Stomach (tissue), 8 donors: ENCODE measurements at regions not wholly inside any gene's neighbourhood (a gene's known extent, or its start where the extent isn't known, plus 50 kb on each side); places are given as distances from the start of the nearest gene placed in this dataset.

Experiments used
- DNase-seq, 2 donors: peaks; one replicate each; pipeline versions ENCODE4 v3.0.0 to v3.0.0-alpha.2; 2013 to 2019
- H3K27ac ChIP-seq, 5 donors: fragments of 200-600 bp in 4 of 5; sonication (generic) in 4 of 5; one replicate each; pipeline ENCODE4 v1.5.1; 2013 to 2019; ENCODE audit warnings: mild to moderate bottlenecking in 1 of 5, moderate library complexity in 1 of 5
- H3K27me3 ChIP-seq, 3 donors: fragments of 200-600 bp; sonication (generic); one replicate each; pipeline ENCODE4 v1.5.1; 2017 to 2019; ENCODE audit warnings: mixed run types in 1 of 3
- H3K36me3 ChIP-seq, 4 donors: fragments of 200-600 bp; sonication (generic); 1 replicate in 3 of 4; 2 replicates in 1 of 4; pipeline ENCODE4 v1.5.1; 2016 to 2019
- H3K4me1 ChIP-seq, 4 donors: fragments of 200-600 bp; sonication (generic); one replicate each; pipeline ENCODE4 v1.5.1; 2016 to 2019
- H3K4me3 ChIP-seq, 4 donors: fragments of 200-600 bp; sonication (generic) in 3 of 4; one replicate each; pipeline ENCODE4 v1.5.1; 2016 to 2019; ENCODE audit warnings: mild to moderate bottlenecking in 1 of 4
- H3K9me3 ChIP-seq, 4 donors: fragments of 200-600 bp; sonication (generic); one replicate each; pipeline ENCODE4 v1.5.1; 2016 to 2019
- EP300 ChIP-seq: sonication (generic); formaldehyde crosslinking; IDR thresholded peaks from one replicate; pipeline ENCODE4 v1.6.1; 2017; ENCODE audit warnings: antibody characterized with exemption
- POLR2A ChIP-seq, 4 donors: fragments of 450-650 bp; IDR thresholded peaks; one replicate each; pipeline ENCODE4 v1.6.1; 2016; ENCODE audit warnings: antibody characterized with exemption in 4 of 4, control low read depth in 2 of 4, mild to moderate bottlenecking in 1 of 4, moderate library complexity in 1 of 4
- POLR2AphosphoS5 ChIP-seq, 3 donors: sonication (generic); formaldehyde crosslinking; IDR thresholded peaks; one replicate each; pipeline ENCODE4 v1.6.1; 2016; ENCODE audit warnings: antibody characterized with exemption in 3 of 3
- WGBS, 5 donors: extraction: QIAGEN DNeasy Blood & Tissue Kit in 3 of 5; methylation state at CpG; one replicate each; pipeline versions ENCODE4 v1.1.5 to v1.1.7; 2013 to 2018; 5-methylcytosine and 5-hydroxymethylcytosine counted together
- intact Hi-C: fragments of 100-400 bp; cut with DNase I; formaldehyde crosslinking; loops from one replicate; pipeline ENCODE4 v1.15.1; 2023; ENCODE audit warnings: low total_unique reads
- TF ChIP-seq, protein P1 (sequence below), 7 experiments: fragments of 450-650 bp in 4 of 7; fragments of 200-600 bp in 3 of 7; sonication (generic) in 3 of 7; IDR thresholded peaks; one replicate each; pipeline ENCODE4 v1.5.1; 2016 to 2019; ENCODE audit warnings: antibody characterized with exemption in 7 of 7, control low read depth in 2 of 7, mild to moderate bottlenecking in 1 of 7
- donor health status: healthy with polysubstance abuse.
- donor health status: Bipolar disorder and iron deficiency.
- donor health status: healthy.

- no peak overlapping the region for H3K4me3 ChIP-seq
- no peaks in the 10 kb centered on the region for H3K27me3 ChIP-seq
- H3K9me3 ChIP-seq = peaks cover 0 to 17% (median 7%) of the 10 kb centered on the region in 4 donors
- TF ChIP-seq, protein P1, sequence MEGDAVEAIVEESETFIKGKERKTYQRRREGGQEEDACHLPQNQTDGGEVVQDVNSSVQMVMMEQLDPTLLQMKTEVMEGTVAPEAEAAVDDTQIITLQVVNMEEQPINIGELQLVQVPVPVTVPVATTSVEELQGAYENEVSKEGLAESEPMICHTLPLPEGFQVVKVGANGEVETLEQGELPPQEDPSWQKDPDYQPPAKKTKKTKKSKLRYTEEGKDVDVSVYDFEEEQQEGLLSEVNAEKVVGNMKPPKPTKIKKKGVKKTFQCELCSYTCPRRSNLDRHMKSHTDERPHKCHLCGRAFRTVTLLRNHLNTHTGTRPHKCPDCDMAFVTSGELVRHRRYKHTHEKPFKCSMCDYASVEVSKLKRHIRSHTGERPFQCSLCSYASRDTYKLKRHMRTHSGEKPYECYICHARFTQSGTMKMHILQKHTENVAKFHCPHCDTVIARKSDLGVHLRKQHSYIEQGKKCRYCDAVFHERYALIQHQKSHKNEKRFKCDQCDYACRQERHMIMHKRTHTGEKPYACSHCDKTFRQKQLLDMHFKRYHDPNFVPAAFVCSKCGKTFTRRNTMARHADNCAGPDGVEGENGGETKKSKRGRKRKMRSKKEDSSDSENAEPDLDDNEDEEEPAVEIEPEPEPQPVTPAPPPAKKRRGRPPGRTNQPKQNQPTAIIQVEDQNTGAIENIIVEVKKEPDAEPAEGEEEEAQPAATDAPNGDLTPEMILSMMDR (IDR thresholded peaks at IDR 0.05) = no peak
- TF ChIP-seq POLR2AphosphoS5 (IDR thresholded peaks at IDR 0.05) (no peak), EP300 (no peak), POLR2A (IDR thresholded peaks at IDR 0.05) (no peak)
- no peaks in the 10 kb centered on the region for H3K36me3 ChIP-seq
- DNase-seq = no peak
- 58 to 88% (median 75%) methylated on average over 1 of the region's 1 CpG for WGBS, 5 donors
- H3K27ac ChIP-seq = no peak overlapping the region
- intact Hi-C loops = no loop called here
- H3K4me1 ChIP-seq = no peaks in the 10 kb centered on the region
These were observed 1202.9 kb upstream of the CELF4 start for GRCh38 chr18:38768504-38768903.

- WGBS, 5 donors = 86 to 96% (median 92%) methylated on average over 1 of the region's 1 CpG
- Histone ChIP-seq H3K36me3 (no peaks in the 10 kb centered on the region), H3K9me3 (no peaks in the 10 kb centered on the region), H3K4me1 (no peaks in the 10 kb centered on the region), H3K27me3 (no peaks in the 10 kb centered on the region), H3K4me3 (no peak overlapping the region), H3K27ac (no peak overlapping the region)
- intact Hi-C loops = no loop called here
- TF ChIP-seq POLR2AphosphoS5 (IDR thresholded peaks at IDR 0.05) (no peak), EP300 (no peak), POLR2A (IDR thresholded peaks at IDR 0.05) (no peak)
- TF ChIP-seq, protein P1 (IDR thresholded peaks at IDR 0.05) = no peak
- no peak for DNase-seq
These were observed 1193.9 kb upstream of the CELF4 start for GRCh38 chr18:38759457-38759856.

- Histone ChIP-seq H3K4me1 (peaks cover 0 to 8% (median 0%) of the 10 kb centered on the region in 4 donors), H3K4me3 (no peak overlapping the region), H3K9me3 (no peaks in the 10 kb centered on the region), H3K27ac (no peak overlapping the region), H3K36me3 (no peaks in the 10 kb centered on the region), H3K27me3 (peaks cover 0 to 4% (median 0%) of the 10 kb centered on the region in 3 donors)
- no peak for DNase-seq
- WGBS, 5 donors = 78 to 93% (median 85%) methylated on average over 2 of the region's 2 CpGs
- TF ChIP-seq EP300 (no peak), POLR2AphosphoS5 (IDR thresholded peaks at IDR 0.05) (no peak), POLR2A (IDR thresholded peaks at IDR 0.05) (no peak)
- TF ChIP-seq, protein P1 (IDR thresholded peaks at IDR 0.05) = no peak
- intact Hi-C loops = no loop called here
These were observed 1190.8 kb upstream of the CELF4 start for GRCh38 chr18:38756436-38756835.

DNA sequence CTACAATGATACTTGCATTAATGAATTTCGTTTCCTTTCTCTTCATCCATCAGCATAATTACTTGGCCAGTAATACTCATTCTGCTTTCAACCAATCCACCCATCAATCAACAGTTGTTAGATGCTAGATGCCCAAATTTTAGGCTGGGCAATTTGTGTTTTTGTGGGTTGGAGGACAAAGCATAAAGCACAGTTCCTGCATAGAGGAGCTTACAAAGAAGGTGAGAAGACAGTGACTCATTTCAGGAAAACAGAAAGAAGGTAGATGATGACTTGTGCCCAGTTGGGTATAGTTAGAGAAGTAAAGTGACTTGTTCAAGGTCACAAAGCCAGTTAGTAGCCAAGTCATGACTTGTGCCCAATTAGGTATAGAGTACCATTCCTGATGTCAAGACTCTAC lies 1186.8 kb upstream of the CELF4 start:
- Histone ChIP-seq H3K4me3 (no peak overlapping the region), H3K27ac (no peak overlapping the region), H3K36me3 (no peaks in the 10 kb centered on the region), H3K27me3 (peaks cover 0 to 4% (median 0%) of the 10 kb centered on the region in 3 donors), H3K4me1 (peaks cover 0 to 8% (median 0%) of the 10 kb centered on the region in 4 donors), H3K9me3 (no peaks in the 10 kb centered on the region)
- TF ChIP-seq EP300 = no peak
- TF ChIP-seq POLR2AphosphoS5 (IDR thresholded peaks at IDR 0.05) = no peak
- TF ChIP-seq, protein P1 (IDR thresholded peaks at IDR 0.05) = no peak
- TF ChIP-seq POLR2A (IDR thresholded peaks at IDR 0.05) = no peak
- no peak for DNase-seq
- 9 to 25% (median 15%) methylated on average over 1 of the region's 1 CpG for WGBS, 5 donors
- intact Hi-C loops = no loop called here
